Fibroblast of skin of right quadriceps (primary cell): ENCODE measurements at regions not wholly inside any gene's neighbourhood (a gene's known extent, or its start where the extent isn't known, plus 50 kb on each side); places are given as distances from the start of the nearest gene placed in this dataset.
"Not testable (repeated sequence)": the region's sequence is repeated elsewhere in the genome, so short reads cannot be mapped to it uniquely, and the experiment has no call there.

Source experiments
- DNase-seq: peaks from one replicate; pipeline ENCODE4 v3.0.0-alpha.2; 2013

- DNase-seq = no peak
These were observed 112.7 kb upstream of the BMPER start for GRCh38 chr7:33792547-33793105.

DNA sequence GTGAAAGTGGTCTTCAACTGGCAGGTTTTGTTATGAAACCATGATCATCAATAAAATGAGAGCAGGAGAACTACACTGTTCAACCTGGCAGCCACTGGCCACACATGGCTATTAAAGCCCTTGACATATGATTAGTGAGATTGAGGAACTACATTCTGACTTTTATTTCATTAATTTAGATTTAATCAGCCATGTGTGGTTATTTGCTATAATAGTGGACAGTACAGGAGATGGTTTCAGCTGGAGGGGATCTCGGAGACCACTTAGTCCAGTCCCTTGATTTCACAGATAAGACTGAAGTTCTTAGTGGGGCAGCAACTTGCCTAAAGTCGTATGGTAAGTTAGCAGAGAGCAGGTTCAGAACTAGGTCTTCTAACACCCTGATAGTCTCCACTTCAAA, 111.7 kb upstream of the BMPER start:
- no peak for DNase-seq

- DNase-seq = no peak
These were observed 110.9 kb upstream of the BMPER start for GRCh38 chr7:33794419-33794818.

- no peak for DNase-seq
These were observed 110.4 kb upstream of the BMPER start for GRCh38 chr7:33794959-33795358.

DNA sequence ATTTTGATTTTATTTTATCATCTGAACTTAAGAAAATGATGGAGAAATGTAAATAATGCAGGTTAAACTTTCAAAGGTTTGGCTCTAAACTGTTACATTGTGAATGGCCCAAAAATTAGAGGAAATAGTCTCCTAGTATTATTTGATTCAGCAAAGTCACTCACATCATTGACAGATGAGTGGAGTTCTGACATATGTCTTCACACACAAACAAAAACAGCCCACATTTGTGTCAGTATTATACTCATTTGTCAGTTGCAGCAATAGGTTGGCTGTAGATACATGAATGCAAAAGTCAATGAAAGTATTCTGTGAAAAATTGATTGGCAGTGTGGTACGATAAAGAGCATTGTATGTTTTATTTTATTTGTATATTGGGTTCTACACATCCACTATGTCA, 108.8 kb upstream of the BMPER start:
- no peak for DNase-seq

- DNase-seq = not testable (repeated sequence)
These were observed 107.8 kb upstream of the BMPER start for GRCh38 chr7:33797512-33797911.

GRCh38 chr7:33798686-33799325, 106.5 kb upstream of the BMPER start:
- no peak for DNase-seq

- DNase-seq = no peak
These were observed 105.6 kb upstream of the BMPER start for GRCh38 chr7:33799766-33800165.

- no peak for DNase-seq
These were observed 102.7 kb upstream of the BMPER start for GRCh38 chr7:33802600-33802999.

DNA sequence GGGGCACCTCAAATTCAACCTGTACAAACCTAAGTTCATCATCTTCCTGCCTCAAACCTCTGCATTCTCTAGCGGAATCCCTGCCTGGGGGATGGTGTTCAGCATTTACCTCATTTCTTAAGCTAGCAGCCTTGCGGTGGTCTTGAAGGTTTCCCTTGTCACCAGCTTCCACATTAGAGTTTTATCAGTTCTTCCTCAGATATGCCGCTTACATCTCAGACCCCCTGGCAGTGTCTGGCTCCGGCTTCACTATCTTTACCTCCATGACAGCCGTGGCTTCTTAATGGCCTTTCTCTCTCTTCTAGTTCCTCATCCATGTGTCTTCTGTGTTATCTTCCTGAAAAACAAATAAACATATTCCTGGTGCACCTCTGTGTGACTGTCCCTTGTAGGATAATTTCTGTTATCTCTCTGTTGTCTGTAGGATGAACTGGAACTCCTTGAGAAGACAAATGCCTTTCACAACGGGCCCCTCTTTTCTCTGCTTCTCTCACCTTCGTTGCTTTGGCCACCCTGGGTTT, 101.1 kb upstream of the BMPER start:
- DNase-seq = no peak

- peak; percentile 54 for DNase-seq
These were observed 99.6 kb upstream of the BMPER start for GRCh38 chr7:33805630-33806233.

DNA sequence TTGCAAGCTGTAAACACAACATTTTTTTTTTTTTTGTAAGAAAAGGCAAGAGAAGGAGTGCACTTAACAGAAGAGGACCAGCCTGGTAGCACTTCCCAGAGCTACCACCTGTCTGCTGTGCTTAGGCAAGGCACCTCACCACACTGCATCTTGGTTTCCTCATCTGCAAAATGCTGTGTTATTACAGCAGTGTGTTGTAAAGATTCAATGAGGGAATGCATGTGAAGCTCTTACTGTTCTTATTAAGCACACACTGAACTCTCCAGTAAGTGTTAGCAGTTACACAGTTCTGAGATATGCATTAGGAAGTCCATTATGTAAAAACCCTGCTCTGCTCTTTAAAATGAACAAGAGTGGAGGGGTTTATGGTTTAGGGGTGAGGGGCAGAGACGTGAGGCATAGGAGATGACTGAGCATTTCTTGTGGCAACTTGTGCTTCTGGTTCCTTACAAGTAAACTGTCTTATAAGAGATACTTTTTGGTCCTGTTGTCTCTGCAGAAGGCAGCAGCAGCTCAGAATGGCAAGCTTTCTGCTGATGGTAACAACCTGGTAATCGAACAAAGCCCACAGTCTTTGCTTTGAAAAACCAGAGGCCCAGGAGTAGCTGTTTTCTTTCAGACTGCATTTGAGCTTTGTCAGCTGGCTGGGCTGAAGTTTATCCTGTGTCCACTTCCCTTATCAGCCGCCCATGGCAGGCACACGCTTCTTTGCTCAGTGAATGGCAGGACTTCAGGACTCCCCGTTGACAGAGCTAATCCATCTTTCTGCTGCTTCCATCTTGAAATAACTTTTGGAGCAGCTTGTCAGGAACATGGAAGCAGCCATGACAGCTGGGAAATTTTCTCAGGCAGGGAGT, 98.8 kb upstream of the BMPER start:
- no peak for DNase-seq

DNA sequence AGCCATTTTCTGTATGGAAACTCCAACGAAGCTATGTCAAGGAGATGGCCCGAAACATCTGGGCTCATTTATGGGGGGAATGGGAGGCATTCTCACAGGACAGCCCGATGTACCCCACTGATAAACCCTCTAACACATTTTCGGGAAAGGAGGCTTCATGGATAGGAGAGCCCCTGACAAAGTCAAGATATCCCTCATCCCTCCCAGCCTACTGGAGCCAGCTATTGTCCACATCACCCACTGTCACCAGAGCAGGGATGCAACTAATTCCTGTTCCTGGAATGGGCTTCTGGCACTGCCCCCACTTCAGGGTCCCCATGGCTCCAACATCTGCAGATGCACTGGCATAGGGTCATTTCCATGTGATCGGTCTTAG, 98.2 kb upstream of the BMPER start:
- no peak for DNase-seq

GRCh38 chr7:33807779-33808482, 97.4 kb upstream of the BMPER start:
- DNase-seq = peak; percentile 80

DNA sequence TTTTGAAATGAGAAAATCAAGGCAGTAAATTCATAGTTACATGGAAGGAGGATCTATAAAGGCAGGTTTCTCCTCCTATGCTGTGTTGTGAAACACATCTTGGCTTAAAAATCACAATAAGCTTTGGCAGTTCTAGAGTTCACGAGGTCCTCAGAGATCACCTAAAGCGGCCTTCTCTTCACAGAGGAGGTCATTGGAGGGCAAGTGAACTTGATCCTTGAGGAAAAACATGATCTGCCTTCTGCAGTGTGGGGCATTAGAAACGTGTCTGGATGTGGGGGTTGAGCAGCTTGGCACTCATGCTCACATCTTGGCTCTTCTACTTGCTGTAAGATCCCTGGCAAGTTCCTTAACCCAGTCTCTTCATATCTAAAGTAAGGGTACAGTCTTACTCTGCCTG, 96.1 kb upstream of the BMPER start:
- no peak for DNase-seq

DNA sequence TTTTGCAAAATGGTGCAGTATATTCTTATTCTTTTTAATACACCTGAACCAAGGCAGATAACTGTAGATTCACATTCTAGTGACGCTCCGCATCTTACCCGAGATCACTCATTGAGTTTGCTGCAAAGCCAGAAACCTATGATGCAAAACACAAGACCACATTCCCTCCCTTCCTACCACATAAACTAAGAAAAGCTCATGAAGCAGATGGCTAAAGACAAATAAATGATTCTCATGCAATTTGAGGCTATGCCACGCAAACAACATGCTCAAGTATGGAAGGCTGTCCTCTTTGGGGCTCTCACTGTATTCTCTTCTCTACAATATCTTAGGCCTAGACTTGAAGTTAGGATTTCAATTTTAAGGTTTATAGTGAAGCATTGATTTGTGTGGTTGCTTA, 95.0 kb upstream of the BMPER start:
- no peak for DNase-seq

- no peak for DNase-seq
These were observed 92.0 kb upstream of the BMPER start for GRCh38 chr7:33813331-33813730.

- no peak for DNase-seq
These were observed 90.9 kb upstream of the BMPER start for GRCh38 chr7:33814400-33814799.

DNA sequence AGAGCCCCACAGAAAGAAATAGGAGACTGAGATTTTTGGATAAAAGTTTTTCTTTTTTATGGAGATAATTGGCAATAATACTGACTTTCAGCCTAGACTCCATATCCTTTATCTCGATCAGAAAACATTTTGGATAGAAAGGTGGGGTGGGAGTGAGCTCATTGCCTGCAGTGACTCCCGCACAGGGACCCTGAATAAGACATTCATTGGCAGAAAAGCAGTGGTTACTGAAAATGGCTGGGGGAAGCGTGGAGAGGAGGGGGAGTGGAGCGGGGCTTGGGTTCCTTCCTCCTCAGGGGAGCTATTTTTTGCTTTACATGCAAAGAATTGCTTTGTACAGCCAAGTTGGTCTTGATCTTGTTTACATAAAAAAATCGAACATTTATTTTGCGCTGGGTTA, 90.4 kb upstream of the BMPER start:
- DNase-seq = no peak

GRCh38 chr7:33815336-33815735, 90.0 kb upstream of the BMPER start:
- DNase-seq = no peak

DNA sequence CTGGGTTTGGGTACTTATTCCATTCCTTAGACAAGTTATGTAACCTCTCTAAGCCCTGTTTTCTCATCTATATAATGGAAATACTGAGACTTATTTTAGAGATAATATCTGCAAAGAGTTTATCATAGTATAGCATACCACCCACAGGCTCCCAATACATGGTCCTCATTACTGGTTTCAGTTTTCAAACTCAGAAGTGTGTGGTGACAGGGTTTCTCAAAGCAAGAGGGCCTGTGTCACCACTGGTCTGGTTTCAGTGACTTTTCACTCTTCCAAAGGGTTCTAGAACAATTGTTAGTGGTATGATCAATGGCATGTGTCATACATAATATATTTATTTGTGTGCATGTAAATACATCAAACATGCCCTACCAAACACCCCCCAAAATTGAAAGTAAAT, 89.2 kb upstream of the BMPER start:
- DNase-seq = no peak

- no peak for DNase-seq
These were observed 85.7 kb upstream of the BMPER start for GRCh38 chr7:33819658-33820057.

DNA sequence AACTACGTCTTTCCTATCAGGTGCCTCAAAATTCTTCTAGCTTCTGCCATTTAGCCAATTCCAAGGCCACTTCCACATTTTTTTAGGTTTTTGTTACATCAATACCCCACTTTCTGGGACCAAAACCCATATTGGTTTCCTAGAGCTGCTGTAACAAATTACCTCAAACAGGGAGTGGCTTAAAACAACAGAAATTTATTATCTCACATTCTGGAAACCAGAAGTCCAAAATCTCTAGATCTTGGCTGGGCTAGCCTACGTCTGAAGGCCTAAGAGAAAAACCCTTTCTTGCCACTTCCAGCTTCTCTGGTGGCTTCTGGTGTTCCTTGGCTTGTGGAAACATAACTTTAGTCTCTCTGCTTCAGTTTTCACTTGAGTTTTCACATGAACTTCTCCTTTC, 85.1 kb upstream of the BMPER start:
- no peak for DNase-seq
